ENCODE measurements at regions not wholly inside any gene's neighbourhood (a gene's known extent, or its start where the extent isn't known, plus 50 kb on each side); places are given as distances from the start of the nearest gene placed in this dataset.

GRCh38 chr1:30638811-30639210, 84.6 kb downstream of the MATN1 start (continued):
- TF ChIP-seq PATZ1 (CRISPR knock-in tag; IDR thresholded peaks at IDR 0.05; ENCODE audit: borderline replicate concordance) (no peak), ZFP30 (CRISPR knock-in tag; IDR thresholded peaks at IDR 0.05) (no peak), CREB5 (CRISPR knock-in tag; IDR thresholded peaks at IDR 0.05; ENCODE audit: low read depth) (no peak), CSDC2 (CRISPR knock-in tag; IDR thresholded peaks at IDR 0.05) (no peak), ZNF565 (CRISPR knock-in tag; conservative IDR thresholded peaks at IDR 0.05; ENCODE audit: low read depth) (no peak), ZC3H10 (CRISPR knock-in tag; IDR thresholded peaks at IDR 0.05) (no peak), PPARA (CRISPR knock-in tag; IDR thresholded peaks at IDR 0.05; ENCODE audit: borderline replicate concordance) (no peak)

- TF ChIP-seq TSHZ2 (CRISPR knock-in tag; IDR thresholded peaks at IDR 0.05) (no peak), CSDC2 (CRISPR knock-in tag; IDR thresholded peaks at IDR 0.05) (no peak), PATZ1 (CRISPR knock-in tag; IDR thresholded peaks at IDR 0.05; ENCODE audit: borderline replicate concordance) (no peak), ZFP3 (CRISPR knock-in tag; IDR thresholded peaks at IDR 0.05) (no peak), SNAI2 (CRISPR knock-in tag; IDR thresholded peaks at IDR 0.05) (no peak), ESRRG (CRISPR knock-in tag; IDR thresholded peaks at IDR 0.05) (no peak), OSR1 (CRISPR knock-in tag; IDR thresholded peaks at IDR 0.05) (no peak), BACH2 (CRISPR knock-in tag; IDR thresholded peaks at IDR 0.05; ENCODE audit: borderline replicate concordance) (no peak), PPARA (CRISPR knock-in tag; IDR thresholded peaks at IDR 0.05; ENCODE audit: borderline replicate concordance) (no peak), CSRNP3 (CRISPR knock-in tag; IDR thresholded peaks at IDR 0.05) (no peak), GLIS3 (CRISPR knock-in tag; IDR thresholded peaks at IDR 0.05) (no peak), TCF4 (CRISPR knock-in tag; IDR thresholded peaks at IDR 0.05; ENCODE audit: borderline replicate concordance) (no peak), ZC3H10 (CRISPR knock-in tag; IDR thresholded peaks at IDR 0.05) (no peak), TOX (CRISPR knock-in tag; IDR thresholded peaks at IDR 0.05; ENCODE audit: borderline replicate concordance) (no peak), ISL1 (CRISPR knock-in tag; IDR thresholded peaks at IDR 0.05) (no peak)
- no peak for ATAC-seq
Measured at GRCh38 chr1:30638086-30638485, 85.3 kb downstream of the MATN1 start.

GRCh38 chr1:30637183-30637980, 86.0 kb downstream of the MATN1 start:
- TF ChIP-seq ZNF565 (CRISPR knock-in tag; conservative IDR thresholded peaks at IDR 0.05; ENCODE audit: low read depth) (no peak), ZC3H10 (CRISPR knock-in tag; IDR thresholded peaks at IDR 0.05) (no peak), BACH2 (CRISPR knock-in tag; IDR thresholded peaks at IDR 0.05; ENCODE audit: borderline replicate concordance) (no peak), TOX (CRISPR knock-in tag; IDR thresholded peaks at IDR 0.05; ENCODE audit: borderline replicate concordance) (no peak), TSHZ2 (CRISPR knock-in tag; IDR thresholded peaks at IDR 0.05) (no peak), ZNF70 (CRISPR knock-in tag; IDR thresholded peaks at IDR 0.05) (no peak), CSDC2 (CRISPR knock-in tag; IDR thresholded peaks at IDR 0.05) (no peak), OSR1 (CRISPR knock-in tag; IDR thresholded peaks at IDR 0.05) (no peak), CREB5 (CRISPR knock-in tag; IDR thresholded peaks at IDR 0.05; ENCODE audit: low read depth) (no peak), POU6F1 (CRISPR knock-in tag; IDR thresholded peaks at IDR 0.05; ENCODE audit: borderline replicate concordance, low read depth) (no peak), ISL1 (CRISPR knock-in tag; IDR thresholded peaks at IDR 0.05) (no peak)
- ATAC-seq: no peak
